ENCODE measurements at regions not wholly inside any gene's neighbourhood (a gene's known extent, or its start where the extent isn't known, plus 50 kb on each side); places are given as distances from the start of the nearest gene placed in this dataset.

DNA sequence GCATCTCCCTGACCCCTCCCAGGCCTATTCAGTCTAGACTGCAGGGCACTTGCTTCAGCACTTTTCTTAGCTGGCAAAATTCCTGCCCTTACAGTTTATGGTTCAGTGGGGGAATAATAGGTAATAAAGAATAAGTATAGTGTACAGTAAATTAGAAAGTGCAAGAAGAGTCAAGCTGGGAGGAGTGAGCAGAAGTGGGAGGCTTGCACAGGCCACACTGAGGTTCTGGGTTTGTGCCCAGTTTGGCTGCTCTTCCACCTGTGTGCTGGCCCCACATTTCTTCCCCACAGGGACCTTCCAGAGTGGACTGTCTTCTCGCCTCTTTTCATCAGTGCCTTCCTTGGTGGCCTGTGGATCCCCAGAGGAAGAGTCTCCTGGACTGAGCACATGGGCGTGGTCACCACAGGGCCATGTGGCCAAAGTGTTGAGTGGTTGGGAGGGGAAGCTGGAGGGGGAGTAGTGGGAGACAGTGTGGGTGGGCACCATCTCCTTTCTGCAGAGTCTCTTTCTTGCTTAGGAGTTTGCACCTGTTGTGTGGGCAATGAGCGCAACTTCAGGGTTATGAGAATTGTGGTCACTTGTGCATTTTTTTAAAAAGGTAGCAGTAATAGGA lies 128.6 kb upstream of the ZSWIM2 start:
- Mint-ChIP-seq H3K27ac (no peak overlapping the region), H3K4me1 (no peaks in the 10 kb centered on the region), H3K36me3 (ENCODE audit: low read depth) (no peaks in the 10 kb centered on the region), H3K27me3 (no peaks in the 10 kb centered on the region), H3K9me3 (no peaks in the 10 kb centered on the region), H3K4me3 (no peak overlapping the region)
- ChIA-PET POLR2A (no interaction called here), CTCF (no interaction called here)
- no peak for DNase-seq
- TF ChIP-seq, protein P1, sequence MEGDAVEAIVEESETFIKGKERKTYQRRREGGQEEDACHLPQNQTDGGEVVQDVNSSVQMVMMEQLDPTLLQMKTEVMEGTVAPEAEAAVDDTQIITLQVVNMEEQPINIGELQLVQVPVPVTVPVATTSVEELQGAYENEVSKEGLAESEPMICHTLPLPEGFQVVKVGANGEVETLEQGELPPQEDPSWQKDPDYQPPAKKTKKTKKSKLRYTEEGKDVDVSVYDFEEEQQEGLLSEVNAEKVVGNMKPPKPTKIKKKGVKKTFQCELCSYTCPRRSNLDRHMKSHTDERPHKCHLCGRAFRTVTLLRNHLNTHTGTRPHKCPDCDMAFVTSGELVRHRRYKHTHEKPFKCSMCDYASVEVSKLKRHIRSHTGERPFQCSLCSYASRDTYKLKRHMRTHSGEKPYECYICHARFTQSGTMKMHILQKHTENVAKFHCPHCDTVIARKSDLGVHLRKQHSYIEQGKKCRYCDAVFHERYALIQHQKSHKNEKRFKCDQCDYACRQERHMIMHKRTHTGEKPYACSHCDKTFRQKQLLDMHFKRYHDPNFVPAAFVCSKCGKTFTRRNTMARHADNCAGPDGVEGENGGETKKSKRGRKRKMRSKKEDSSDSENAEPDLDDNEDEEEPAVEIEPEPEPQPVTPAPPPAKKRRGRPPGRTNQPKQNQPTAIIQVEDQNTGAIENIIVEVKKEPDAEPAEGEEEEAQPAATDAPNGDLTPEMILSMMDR (IDR thresholded peaks at IDR 0.05): no peak
- intact Hi-C loops (cut with micrococcal nuclease): no loop called here
- no peak for ATAC-seq (ENCODE audit: low read depth)

DNA sequence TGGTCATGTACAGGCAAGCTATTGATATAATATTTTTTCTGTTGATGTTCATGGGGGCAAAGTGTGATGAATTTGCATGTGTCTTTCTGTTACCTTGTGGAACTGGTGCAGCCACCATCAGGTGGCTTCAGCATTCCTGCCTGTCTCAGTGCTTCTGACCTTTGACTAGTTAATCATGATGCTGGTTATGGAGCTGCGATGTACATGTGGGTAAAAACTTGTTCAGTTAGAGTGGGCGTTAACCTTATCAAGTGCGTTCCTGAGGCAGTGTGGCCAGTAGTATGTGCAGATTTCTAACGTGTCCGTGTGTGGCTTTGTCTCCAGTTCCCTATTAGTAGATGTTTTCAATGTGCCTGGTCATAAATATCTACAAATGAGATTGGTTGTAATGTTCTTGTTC lies 127.4 kb upstream of the ZSWIM2 start:
- ATAC-seq (ENCODE audit: low read depth): no peak
- CTCF ChIA-PET: no interaction called here
- POLR2A ChIA-PET: no interaction called here
- Mint-ChIP-seq H3K27me3 (no peaks in the 10 kb centered on the region), H3K36me3 (ENCODE audit: low read depth) (no peaks in the 10 kb centered on the region), H3K4me1 (no peaks in the 10 kb centered on the region), H3K9me3 (no peaks in the 10 kb centered on the region), H3K27ac (no peak overlapping the region), H3K4me3 (no peak overlapping the region)
- TF ChIP-seq, protein P1 (IDR thresholded peaks at IDR 0.05): no peak
- DNase-seq: no peak
- intact Hi-C loops (cut with micrococcal nuclease): no loop called here

DNA sequence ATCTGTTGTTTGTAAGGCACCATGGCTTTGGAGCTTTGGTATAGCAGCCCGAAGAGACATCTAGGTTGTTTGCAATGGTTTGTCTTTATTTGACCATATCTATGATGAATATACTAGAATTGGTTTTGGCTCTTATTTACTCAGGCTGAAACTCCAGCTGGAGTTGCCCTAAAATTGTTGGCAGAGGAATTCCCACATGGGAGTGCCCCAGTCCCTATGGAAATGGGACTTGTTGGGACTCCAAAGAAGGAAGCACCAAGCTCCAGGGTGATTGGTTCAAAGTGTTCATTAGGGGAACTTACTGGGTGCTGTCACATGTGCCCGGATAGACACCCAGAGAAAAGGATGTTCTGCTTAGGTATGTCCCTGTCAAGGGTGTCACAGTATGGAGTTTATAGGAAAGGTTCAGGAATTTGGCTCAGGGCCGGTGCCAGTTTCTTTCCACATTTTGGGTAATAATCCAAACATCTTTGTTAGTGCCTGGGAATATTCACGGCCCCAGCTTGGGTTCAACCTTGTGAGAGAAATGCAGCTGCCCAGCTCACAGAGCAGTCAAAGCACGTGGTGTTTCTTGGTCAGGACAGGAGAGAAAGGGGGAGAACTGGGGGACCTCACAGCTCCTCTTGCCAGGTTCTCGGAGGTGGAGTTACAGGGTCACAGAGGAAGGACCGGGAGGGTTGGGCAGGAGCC lies 123.5 kb upstream of the ZSWIM2 start:
- Mint-ChIP-seq H3K4me3 (no peak overlapping the region), H3K4me1 (no peaks in the 10 kb centered on the region), H3K27ac (no peak overlapping the region), H3K27me3 (no peaks in the 10 kb centered on the region), H3K36me3 (ENCODE audit: low read depth) (no peaks in the 10 kb centered on the region), H3K9me3 (no peaks in the 10 kb centered on the region)
- intact Hi-C loops (cut with micrococcal nuclease): no loop called here
- ATAC-seq (ENCODE audit: low read depth) (no peak), DNase-seq (no peak)
- POLR2A ChIA-PET: no interaction called here
- TF ChIP-seq, protein P1 (IDR thresholded peaks at IDR 0.05): no peak
- CTCF ChIA-PET: no interaction called here

DNA sequence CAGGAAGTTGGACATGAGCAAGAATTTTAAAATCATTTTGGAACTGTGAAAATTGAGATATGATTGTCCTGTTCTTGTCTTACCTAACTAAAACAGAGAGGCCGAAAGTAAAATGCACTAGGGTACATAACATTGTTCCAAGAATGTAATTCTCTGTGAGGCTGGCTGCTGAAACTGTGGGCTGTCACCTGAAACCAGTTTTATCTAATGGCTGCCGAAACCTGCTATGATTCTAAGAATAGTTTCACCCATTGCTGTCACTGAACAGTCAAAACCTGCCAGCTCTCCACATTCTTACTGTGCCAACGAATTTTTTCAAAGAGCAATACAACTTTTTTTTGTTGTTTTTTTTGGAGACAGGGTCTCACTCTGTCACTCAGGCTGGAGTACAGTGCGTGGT lies 119.3 kb upstream of the ZSWIM2 start:
- H3K9me3 Mint-ChIP-seq: peaks cover 1% of the 10 kb centered on the region
- intact Hi-C loops (cut with micrococcal nuclease): no loop called here
- no peak for ATAC-seq (ENCODE audit: low read depth)
- CTCF ChIA-PET: no interaction called here
- H3K27me3 Mint-ChIP-seq: no peaks in the 10 kb centered on the region
- no peak overlapping the region for H3K27ac Mint-ChIP-seq
- H3K4me1 Mint-ChIP-seq: no peaks in the 10 kb centered on the region
- no peaks in the 10 kb centered on the region for H3K36me3 Mint-ChIP-seq (ENCODE audit: low read depth)
- no peak overlapping the region for H3K4me3 Mint-ChIP-seq
- DNase-seq: no peak
- TF ChIP-seq, protein P1 (IDR thresholded peaks at IDR 0.05): no peak
- POLR2A ChIA-PET: no interaction called here

DNA sequence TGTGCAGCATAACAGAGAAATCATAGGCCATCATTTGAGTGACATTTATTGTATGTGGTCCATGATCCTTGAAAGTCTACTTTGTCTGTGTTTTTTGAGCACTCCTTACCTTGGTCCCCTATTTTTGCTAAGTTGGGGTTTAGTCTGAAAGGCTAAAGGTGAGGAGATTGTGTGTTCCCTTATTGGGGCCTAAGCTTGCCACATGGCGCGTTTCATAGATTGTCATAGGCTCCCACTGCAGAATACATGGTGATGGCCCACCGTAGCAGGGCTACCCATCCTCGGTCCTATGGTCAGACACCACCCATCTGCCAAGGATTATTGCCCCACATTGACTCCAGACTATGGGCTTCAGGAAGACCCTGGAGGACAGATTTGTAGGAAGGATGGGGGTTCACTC lies 117.0 kb upstream of the ZSWIM2 start:
- TF ChIP-seq, protein P1 (IDR thresholded peaks at IDR 0.05): no peak
- DNase-seq: no peak
- ChIA-PET CTCF (no interaction called here), POLR2A (no interaction called here)
- Mint-ChIP-seq H3K36me3 (ENCODE audit: low read depth) (no peaks in the 10 kb centered on the region), H3K9me3 (peaks cover 3% of the 10 kb centered on the region), H3K4me3 (no peak overlapping the region), H3K27me3 (no peaks in the 10 kb centered on the region), H3K4me1 (no peaks in the 10 kb centered on the region), H3K27ac (no peak overlapping the region)
- intact Hi-C loops (cut with micrococcal nuclease): no loop called here
- no peak for ATAC-seq (ENCODE audit: low read depth)
